ENCODE measurements at regions not wholly inside any gene's neighbourhood (a gene's known extent, or its start where the extent isn't known, plus 50 kb on each side); places are given as distances from the start of the nearest gene placed in this dataset.
"Not testable (repeated sequence)": the region's sequence is repeated elsewhere in the genome, so short reads cannot be mapped to it uniquely, and the experiment has no call there.

- H3K4me3 ChIP-seq: no peak overlapping the region
- intact Hi-C loops (cut with DNase I): no loop called here
- WGBS: 86% methylated on average over 6 of the region's 6 CpGs
- no peak for DNase-seq (ENCODE audit: extremely low spot score)
- no peaks in the 10 kb centered on the region for H3K4me1 ChIP-seq
- H3K27me3 ChIP-seq: no peaks in the 10 kb centered on the region
- TF ChIP-seq POLR2A (IDR thresholded peaks at IDR 0.05; ENCODE audit: low read depth) (no peak), EP300 (IDR thresholded peaks at IDR 0.05) (no peak), POLR2AphosphoS5 (IDR thresholded peaks at IDR 0.05) (no peak)
- TF ChIP-seq, protein P1, sequence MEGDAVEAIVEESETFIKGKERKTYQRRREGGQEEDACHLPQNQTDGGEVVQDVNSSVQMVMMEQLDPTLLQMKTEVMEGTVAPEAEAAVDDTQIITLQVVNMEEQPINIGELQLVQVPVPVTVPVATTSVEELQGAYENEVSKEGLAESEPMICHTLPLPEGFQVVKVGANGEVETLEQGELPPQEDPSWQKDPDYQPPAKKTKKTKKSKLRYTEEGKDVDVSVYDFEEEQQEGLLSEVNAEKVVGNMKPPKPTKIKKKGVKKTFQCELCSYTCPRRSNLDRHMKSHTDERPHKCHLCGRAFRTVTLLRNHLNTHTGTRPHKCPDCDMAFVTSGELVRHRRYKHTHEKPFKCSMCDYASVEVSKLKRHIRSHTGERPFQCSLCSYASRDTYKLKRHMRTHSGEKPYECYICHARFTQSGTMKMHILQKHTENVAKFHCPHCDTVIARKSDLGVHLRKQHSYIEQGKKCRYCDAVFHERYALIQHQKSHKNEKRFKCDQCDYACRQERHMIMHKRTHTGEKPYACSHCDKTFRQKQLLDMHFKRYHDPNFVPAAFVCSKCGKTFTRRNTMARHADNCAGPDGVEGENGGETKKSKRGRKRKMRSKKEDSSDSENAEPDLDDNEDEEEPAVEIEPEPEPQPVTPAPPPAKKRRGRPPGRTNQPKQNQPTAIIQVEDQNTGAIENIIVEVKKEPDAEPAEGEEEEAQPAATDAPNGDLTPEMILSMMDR (IDR thresholded peaks at IDR 0.05): no peak
- H3K9me3 ChIP-seq: no peaks in the 10 kb centered on the region
- H3K27ac ChIP-seq (replicated peaks in 1 of 4): no peak overlapping the region
- H3K36me3 ChIP-seq: no peaks in the 10 kb centered on the region
Observed at GRCh38 chr20:53806683-53807401, 213.2 kb upstream of the ZNF217 start.

DNA sequence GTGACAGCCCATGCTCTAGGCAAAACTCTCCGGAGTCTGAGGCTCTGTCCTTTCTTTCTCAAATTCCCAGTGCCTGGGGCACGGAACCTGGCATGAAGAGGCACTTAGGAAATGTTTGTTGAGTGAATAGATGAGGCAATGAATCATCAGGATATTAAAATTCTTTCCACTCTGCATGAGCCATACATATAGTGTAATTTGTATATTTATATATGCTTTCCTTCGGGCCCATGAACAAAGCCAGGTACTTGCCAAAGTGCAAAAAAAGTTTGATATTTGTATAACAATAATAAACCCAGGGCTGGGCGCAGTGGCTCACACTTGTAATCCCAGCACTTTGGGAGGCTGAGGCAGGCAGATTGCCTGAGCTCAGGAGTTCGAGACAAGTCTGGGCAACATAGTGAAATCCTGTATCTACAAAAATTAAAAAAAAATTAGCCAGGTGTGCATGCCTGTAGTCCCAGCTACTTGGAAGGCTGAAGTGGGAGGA, 212.3 kb upstream of the ZNF217 start:
- Histone ChIP-seq H3K4me1 (no peaks in the 10 kb centered on the region), H3K27me3 (no peaks in the 10 kb centered on the region), H3K27ac (replicated peaks in 1 of 4) (no peak overlapping the region), H3K9me3 (no peaks in the 10 kb centered on the region), H3K36me3 (no peaks in the 10 kb centered on the region), H3K4me3 (no peak overlapping the region)
- WGBS: 41% methylated on average over 5 of the region's 5 CpGs
- TF ChIP-seq POLR2A (IDR thresholded peaks at IDR 0.05; ENCODE audit: low read depth) (no peak), EP300 (IDR thresholded peaks at IDR 0.05) (no peak), POLR2AphosphoS5 (IDR thresholded peaks at IDR 0.05) (no peak)
- TF ChIP-seq, protein P1 (IDR thresholded peaks at IDR 0.05): no peak
- no peak for DNase-seq (ENCODE audit: extremely low spot score)
- intact Hi-C loops (cut with DNase I): no loop called here

GRCh38 chr20:53804920-53805894, 211.6 kb upstream of the ZNF217 start:
- Histone ChIP-seq H3K27me3 (no peaks in the 10 kb centered on the region), H3K4me3 (no peak overlapping the region), H3K27ac (replicated peaks in 1 of 4) (no peak overlapping the region), H3K4me1 (no peaks in the 10 kb centered on the region), H3K9me3 (no peaks in the 10 kb centered on the region), H3K36me3 (no peaks in the 10 kb centered on the region)
- WGBS: 75% methylated on average over 8 of the region's 8 CpGs
- intact Hi-C loops (cut with DNase I): no loop called here
- TF ChIP-seq, protein P1 (IDR thresholded peaks at IDR 0.05): no peak
- TF ChIP-seq EP300 (IDR thresholded peaks at IDR 0.05) (no peak), POLR2A (IDR thresholded peaks at IDR 0.05; ENCODE audit: low read depth) (no peak), POLR2AphosphoS5 (IDR thresholded peaks at IDR 0.05) (no peak)
- no peak for DNase-seq (ENCODE audit: extremely low spot score)

GRCh38 chr20:53804308-53804707, 210.7 kb upstream of the ZNF217 start:
- H3K9me3 ChIP-seq; H3K36me3 ChIP-seq; H3K27ac ChIP-seq (replicated peaks in 1 of 4); intact Hi-C loops (cut with DNase I); DNase-seq (ENCODE audit: extremely low spot score); H3K4me1 ChIP-seq; H3K4me3 ChIP-seq; H3K27me3 ChIP-seq: not testable (repeated sequence)
- 82% methylated on average over 7 of the region's 7 CpGs for WGBS

- DNase-seq (ENCODE audit: extremely low spot score): no peak
- H3K9me3 ChIP-seq: no peaks in the 10 kb centered on the region
- intact Hi-C loops (cut with DNase I): no loop called here
- no peak overlapping the region for H3K27ac ChIP-seq (replicated peaks in 1 of 4)
- H3K4me1 ChIP-seq: no peaks in the 10 kb centered on the region
- no peaks in the 10 kb centered on the region for H3K27me3 ChIP-seq
- 90% methylated on average over 6 of the region's 6 CpGs for WGBS
- no peaks in the 10 kb centered on the region for H3K36me3 ChIP-seq
- H3K4me3 ChIP-seq: no peak overlapping the region
- TF ChIP-seq POLR2A (IDR thresholded peaks at IDR 0.05; ENCODE audit: low read depth) (no peak), POLR2AphosphoS5 (IDR thresholded peaks at IDR 0.05) (no peak), EP300 (IDR thresholded peaks at IDR 0.05) (no peak)
- TF ChIP-seq, protein P1 (IDR thresholded peaks at IDR 0.05): no peak
Observed at GRCh38 chr20:53803492-53804155, 210.0 kb upstream of the ZNF217 start.
